H9 (cell line): ENCODE measurements at regions not wholly inside any gene's neighbourhood (a gene's known extent, or its start where the extent isn't known, plus 50 kb on each side); places are given as distances from the start of the nearest gene placed in this dataset.

Experiments
- DNase-seq: peaks from one replicate; pipeline ENCODE4 v3.0.0-alpha.2; 2017
- H2AFZ ChIP-seq: one replicate; pipeline ENCODE4 v1.6.1; 2013; ENCODE audit warnings: mild to moderate bottlenecking, low read length, control low read depth, moderate library complexity
- H2AK5ac ChIP-seq: 2 replicates; pipeline ENCODE4 v1.6.1; 2013; ENCODE audit warnings: low read length, control low read depth, mixed read lengths; ENCODE audit not compliant: insufficient read length
- H2BK120ac ChIP-seq: one replicate; pipeline ENCODE4 v1.6.1; 2013; ENCODE audit warnings: low read depth, mild to moderate bottlenecking, low read length, control low read depth, inconsistent platforms; ENCODE audit not compliant: poor library complexity, severe bottlenecking
- H2BK12ac ChIP-seq: 2 replicates; pipeline ENCODE4 v1.6.1; 2013; ENCODE audit warnings: low read length, control low read depth, mixed read lengths, low read depth; ENCODE audit not compliant: insufficient read length
- H2BK15ac ChIP-seq: 2 replicates; pipeline ENCODE4 v1.6.1; 2013; ENCODE audit warnings: low read depth, low read length, control low read depth
- H2BK20ac ChIP-seq: one replicate; pipeline ENCODE4 v1.6.1; 2013; ENCODE audit warnings: low read depth, mild to moderate bottlenecking, low read length, control low read depth, inconsistent platforms; ENCODE audit not compliant: poor library complexity, severe bottlenecking
- H2BK5ac ChIP-seq: 2 replicates; pipeline ENCODE4 v1.6.1; 2013; ENCODE audit warnings: low read length, control low read depth, mixed read lengths; ENCODE audit not compliant: insufficient read length
- H3K14ac ChIP-seq: 2 replicates; pipeline ENCODE4 v1.6.1; 2013; ENCODE audit warnings: low read length, control low read depth; ENCODE audit not compliant: insufficient read depth
- H3K18ac ChIP-seq: 2 replicates; pipeline ENCODE4 v1.6.1; 2013; ENCODE audit warnings: low read depth, mild to moderate bottlenecking, mixed read lengths, low read length, control low read depth; ENCODE audit not compliant: insufficient read length
- H3K23ac ChIP-seq: 2 replicates; pipeline ENCODE4 v1.6.1; 2013; ENCODE audit warnings: low read length, control low read depth, mixed read lengths, low read depth; ENCODE audit not compliant: insufficient read length
- H3K23me2 ChIP-seq: 2 replicates; pipeline ENCODE4 v1.6.1; 2013; ENCODE audit warnings: low read depth, mild to moderate bottlenecking, mixed read lengths, low read length, control low read depth; ENCODE audit not compliant: insufficient read length, poor library complexity, severe bottlenecking
- H3K27ac ChIP-seq: 2 replicates; pipeline ENCODE4 v1.5.1; 2013; ENCODE audit warnings: low read length, control low read depth, mixed read lengths, low read depth; ENCODE audit not compliant: insufficient read length
- H3K27me3 ChIP-seq: 2 replicates; pipeline ENCODE4 v1.6.1; 2013; ENCODE audit warnings: low read length, control low read depth, inconsistent platforms; ENCODE audit not compliant: insufficient read depth
- H3K4ac ChIP-seq: 2 replicates; pipeline ENCODE4 v1.6.1; 2013; ENCODE audit warnings: low read depth, mild to moderate bottlenecking, control low read depth, inconsistent platforms, low read length, moderate library complexity
- H3K4me1 ChIP-seq: 2 replicates; pipeline ENCODE4 v1.6.1; 2013; ENCODE audit warnings: low read length, control low read depth, inconsistent platforms; ENCODE audit not compliant: insufficient read depth
- H3K4me2 ChIP-seq: 2 replicates; pipeline ENCODE4 v1.6.1; 2013; ENCODE audit warnings: low read length, control low read depth, mixed read lengths; ENCODE audit not compliant: insufficient read length, insufficient read depth
- H3K56ac ChIP-seq: 2 replicates; pipeline ENCODE4 v1.6.1; 2013; ENCODE audit warnings: low read depth, mild to moderate bottlenecking, mixed read lengths, low read length, control low read depth; ENCODE audit not compliant: insufficient read length
- H3K79me1 ChIP-seq: 2 replicates; pipeline ENCODE4 v1.6.1; 2013; ENCODE audit warnings: low read depth, mild to moderate bottlenecking, moderate library complexity, low read length, control low read depth, inconsistent platforms; ENCODE audit not compliant: insufficient read depth, poor library complexity, severe bottlenecking
- H3K79me2 ChIP-seq: 2 replicates; pipeline ENCODE4 v1.6.1; 2013; ENCODE audit warnings: low read length, control low read depth, inconsistent platforms; ENCODE audit not compliant: insufficient read depth
- H3K9ac ChIP-seq: 2 replicates; pipeline ENCODE4 v1.6.1; 2013; ENCODE audit warnings: low read length, control low read depth, mixed read lengths; ENCODE audit not compliant: insufficient read length; ENCODE audit errors: extremely low read depth
- H3K9me3 ChIP-seq: one replicate; pipeline ENCODE4 v1.6.1; 2013; ENCODE audit warnings: low read depth, low read length, inconsistent platforms; ENCODE audit not compliant: control insufficient read depth
- H3T11ph ChIP-seq: one replicate; pipeline ENCODE4 v1.6.1; 2013; ENCODE audit warnings: mild to moderate bottlenecking, low read length, control low read depth, inconsistent platforms
- H4K20me1 ChIP-seq: one replicate; pipeline ENCODE4 v1.6.1; 2013; ENCODE audit not compliant: control insufficient read depth, insufficient read length, insufficient read depth
- H4K5ac ChIP-seq: 2 replicates; pipeline ENCODE4 v1.6.1; 2013; ENCODE audit warnings: low read depth, mild to moderate bottlenecking, mixed read lengths, low read length, control low read depth; ENCODE audit not compliant: insufficient read length
- H4K8ac ChIP-seq: replicated peaks from 2 replicates; pipeline ENCODE4 v1.6.1; 2013; ENCODE audit warnings: low read length, control low read depth, mixed read lengths, low read depth; ENCODE audit not compliant: insufficient read length
- H4K91ac ChIP-seq: 2 replicates; pipeline ENCODE4 v1.6.1; 2013; ENCODE audit warnings: low read depth, mild to moderate bottlenecking, moderate library complexity, mixed read lengths, low read length, control low read depth; ENCODE audit not compliant: insufficient read length
- H3K27ac Mint-ChIP-seq, 3 experiments: 2 replicates in 2 of 3; 3 replicates in 1 of 3; pipeline ENCODE4 v1.8.0; 2020 to 2021; ENCODE audit warnings: mixed read lengths in 3 of 3, mild to moderate bottlenecking in 1 of 3, moderate library complexity in 1 of 3
- H3K27me3 Mint-ChIP-seq: 2 replicates; pipeline ENCODE4 v1.8.0; 2021; ENCODE audit warnings: low read depth, mild to moderate bottlenecking, moderate library complexity, mixed read lengths
- H3K36me3 Mint-ChIP-seq, 3 experiments: 2 replicates in 2 of 3; 3 replicates in 1 of 3; pipeline ENCODE4 v1.8.0; 2020 to 2021; ENCODE audit warnings: low read depth in 3 of 3, mixed read lengths in 3 of 3; ENCODE audit not compliant: insufficient read depth in 1 of 3
- H3K4me1 Mint-ChIP-seq, 2 experiments: 2 replicates each; pipeline ENCODE4 v1.8.0; 2020; ENCODE audit warnings: mixed read lengths in 2 of 2
- H3K4me3 Mint-ChIP-seq, 2 experiments: 2 replicates in 1 of 2; 3 replicates in 1 of 2; pipeline ENCODE4 v1.8.0; 2020 to 2021; ENCODE audit warnings: mild to moderate bottlenecking in 2 of 2, mixed read lengths in 2 of 2, moderate library complexity in 1 of 2
- H3K9me3 Mint-ChIP-seq, 2 experiments: 2 replicates in 1 of 2; 3 replicates in 1 of 2; pipeline ENCODE4 v1.8.0; 2020; ENCODE audit warnings: mild to moderate bottlenecking in 2 of 2, mixed read lengths in 2 of 2, moderate library complexity in 1 of 2
- WGBS: extraction: QIAGEN DNeasy Blood & Tissue Kit; methylation state at CpG from one replicate; pipeline ENCODE4 v1.1.7; 2013; ENCODE audit warnings: missing lambda C conversion rate, low lambda C conversion rate, mixed read lengths; ENCODE audit not compliant: insufficient read length; ENCODE audit errors: extremely low coverage; 5-methylcytosine and 5-hydroxymethylcytosine counted together
- TF ChIP-seq, protein P1 (sequence below): fragments of 200-600 bp; sonication (generic); conservative IDR thresholded peaks from 3 replicates; pipeline ENCODE4 v1.8.0; 2021; ENCODE audit warnings: antibody characterized with exemption, mild to moderate bottlenecking

DNA sequence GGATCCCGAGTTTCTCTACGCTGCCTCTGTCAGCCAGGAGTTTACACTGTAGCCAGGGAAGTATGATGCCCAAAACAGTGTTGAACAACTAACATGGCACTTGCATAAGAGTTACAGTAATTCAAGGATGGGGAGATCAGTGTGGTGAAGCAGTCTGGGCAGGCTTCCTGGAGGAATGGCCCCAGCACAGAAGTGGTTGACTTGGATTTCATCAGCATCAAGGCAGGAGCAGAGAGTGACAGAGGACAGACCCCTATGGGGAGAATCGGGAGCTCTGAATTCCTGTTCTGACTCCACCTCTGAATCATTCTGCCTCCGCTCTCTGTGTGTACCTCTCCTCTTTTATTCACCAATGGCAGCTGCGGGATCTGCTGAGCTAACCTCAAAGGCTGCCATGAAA, 124.5 kb downstream of the KCNA5 start:
- H3K27me3 Mint-ChIP-seq = peaks cover 1% of the 10 kb centered on the region
- TF ChIP-seq, protein P1, sequence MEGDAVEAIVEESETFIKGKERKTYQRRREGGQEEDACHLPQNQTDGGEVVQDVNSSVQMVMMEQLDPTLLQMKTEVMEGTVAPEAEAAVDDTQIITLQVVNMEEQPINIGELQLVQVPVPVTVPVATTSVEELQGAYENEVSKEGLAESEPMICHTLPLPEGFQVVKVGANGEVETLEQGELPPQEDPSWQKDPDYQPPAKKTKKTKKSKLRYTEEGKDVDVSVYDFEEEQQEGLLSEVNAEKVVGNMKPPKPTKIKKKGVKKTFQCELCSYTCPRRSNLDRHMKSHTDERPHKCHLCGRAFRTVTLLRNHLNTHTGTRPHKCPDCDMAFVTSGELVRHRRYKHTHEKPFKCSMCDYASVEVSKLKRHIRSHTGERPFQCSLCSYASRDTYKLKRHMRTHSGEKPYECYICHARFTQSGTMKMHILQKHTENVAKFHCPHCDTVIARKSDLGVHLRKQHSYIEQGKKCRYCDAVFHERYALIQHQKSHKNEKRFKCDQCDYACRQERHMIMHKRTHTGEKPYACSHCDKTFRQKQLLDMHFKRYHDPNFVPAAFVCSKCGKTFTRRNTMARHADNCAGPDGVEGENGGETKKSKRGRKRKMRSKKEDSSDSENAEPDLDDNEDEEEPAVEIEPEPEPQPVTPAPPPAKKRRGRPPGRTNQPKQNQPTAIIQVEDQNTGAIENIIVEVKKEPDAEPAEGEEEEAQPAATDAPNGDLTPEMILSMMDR = no peak

More for the DNA sequence above, 124.5 kb downstream of the KCNA5 start:
- H4K20me1 ChIP-seq = no peaks in the 10 kb centered on the region
- no peak overlapping the region for H2BK20ac ChIP-seq
- no peak overlapping the region for H2BK120ac ChIP-seq
- H3K27me3 ChIP-seq = no peaks in the 10 kb centered on the region
- H3K18ac ChIP-seq = no peak overlapping the region
- peaks cover 2% of the 10 kb centered on the region; the same call in 1 of the 2 replicates for H3K4me1 ChIP-seq
- Mint-ChIP-seq H3K27ac (no peak overlapping the region), H3K4me1 (peaks cover 11 to 16% of the 10 kb centered on the region in 2 experiments), H3K4me3 (no peak overlapping the region), H3K36me3 (no peaks in the 10 kb centered on the region), H3K9me3 (no peaks in the 10 kb centered on the region)
- no peak overlapping the region for H3K4ac ChIP-seq
- no peak overlapping the region for H2AK5ac ChIP-seq
- no peak overlapping the region for H2BK15ac ChIP-seq
- H3K23me2 ChIP-seq = no peaks in the 10 kb centered on the region
- no peak overlapping the region for H3K9ac ChIP-seq
- no peak overlapping the region for H2AFZ ChIP-seq
- H4K8ac ChIP-seq = no peak overlapping the region
- no peak overlapping the region for H3K14ac ChIP-seq
- no peak overlapping the region for H2BK5ac ChIP-seq
- H3T11ph ChIP-seq = no peak overlapping the region
- H3K23ac ChIP-seq = no peak overlapping the region
- H3K79me2 ChIP-seq = no peaks in the 10 kb centered on the region
- no peak overlapping the region for H3K4me2 ChIP-seq
- H3K9me3 ChIP-seq = no peaks in the 10 kb centered on the region
- no CpG with 5 or more reads among the region's 5 CpGs for WGBS
- no peak overlapping the region for H3K27ac ChIP-seq
- H3K56ac ChIP-seq = no peak overlapping the region
- no peak overlapping the region for H2BK12ac ChIP-seq
- no peak overlapping the region for H4K5ac ChIP-seq
- DNase-seq = no peak
- H4K91ac ChIP-seq = no peak overlapping the region
- no peaks in the 10 kb centered on the region for H3K79me1 ChIP-seq
